PC-9 (cell line): ENCODE measurements at regions not wholly inside any gene's neighbourhood (a gene's known extent, or its start where the extent isn't known, plus 50 kb on each side); places are given as distances from the start of the nearest gene placed in this dataset.

Experiments
- BruUV-seq: library from RNA; stranded (reverse); fragments of 400-500 nt; replicated peaks from 2 replicates; lab custom pipeline; 2021; lab: Mats Ljungman, UMichigan
- CTCF ChIA-PET: fragments of 300-600 bp; sonication (Branson Sonifier 250); formaldehyde crosslinking; loops from one replicate; lab custom pipeline; 2022; ENCODE audit warnings: antibody characterized with exemption; lab: Charles Lee
- POLR2A ChIA-PET: fragments of 300-600 bp; sonication (Branson Sonifier 250); formaldehyde crosslinking; loops from one replicate; lab custom pipeline; 2022; ENCODE audit warnings: antibody characterized with exemption; ENCODE audit not compliant: unreplicated experiment; lab: Charles Lee
- DNase-seq, 2 experiments: peaks; one replicate each; pipeline versions ENCODE4 v3.0.0 to v3.0.0-alpha.2; 2015 to 2022; ENCODE audit warnings: mixed read lengths in 1 of 2
- H2AFZ ChIP-seq: fragments of 200-600 bp; sonication (generic); 2 replicates; pipeline ENCODE4 v1.8.1; 2017; ENCODE audit warnings: antibody characterized with exemption
- H3F3A ChIP-seq: fragments of 200-600 bp; sonication (generic); 2 replicates; pipeline ENCODE4 v1.8.1; 2017; ENCODE audit warnings: antibody characterized with exemption, mild to moderate bottlenecking, low read depth; ENCODE audit not compliant: insufficient read depth
- H3K27ac ChIP-seq: fragments of 200-600 bp; sonication (generic); 2 replicates; pipeline ENCODE4 v1.6.1; 2016; ENCODE audit warnings: mixed run types
- H3K27me3 ChIP-seq: fragments of 200-600 bp; sonication (generic); 2 replicates; pipeline ENCODE4 v1.6.1; 2016; ENCODE audit warnings: low read depth, mixed run types; ENCODE audit not compliant: insufficient read depth
- H3K36me3 ChIP-seq: fragments of 200-600 bp; sonication (generic); 2 replicates; pipeline ENCODE4 v1.6.1; 2016; ENCODE audit warnings: low read depth, mixed run types
- H3K4me1 ChIP-seq: fragments of 200-600 bp; sonication (generic); replicated peaks from 2 replicates; pipeline ENCODE4 v1.6.1; 2016; ENCODE audit warnings: mixed run types; ENCODE audit not compliant: insufficient read depth
- H3K4me2 ChIP-seq: fragments of 200-600 bp; sonication (generic); 2 replicates; pipeline ENCODE4 v1.6.1; 2017; ENCODE audit warnings: mixed run types
- H3K4me3 ChIP-seq: fragments of 200-600 bp; sonication (generic); 2 replicates; pipeline ENCODE4 v1.6.1; 2016; ENCODE audit warnings: mixed run types
- H3K79me2 ChIP-seq: fragments of 200-600 bp; sonication (generic); 2 replicates; pipeline ENCODE4 v1.6.1; 2017; ENCODE audit warnings: low read depth, mixed run types
- H3K9me2 ChIP-seq: fragments of 200-600 bp; sonication (generic); 2 replicates; pipeline ENCODE4 v1.8.1; 2017; ENCODE audit warnings: mild to moderate bottlenecking; ENCODE audit not compliant: insufficient read depth
- H3K9me3 ChIP-seq: fragments of 200-600 bp; sonication (generic); 2 replicates; pipeline ENCODE4 v1.8.1; 2016; ENCODE audit warnings: low read depth; ENCODE audit not compliant: insufficient read depth
- H4K20me1 ChIP-seq: fragments of 200-600 bp; sonication (generic); 2 replicates; pipeline ENCODE4 v1.8.1; 2017; ENCODE audit not compliant: insufficient read depth
- EZH2 ChIP-seq: fragments of 200-600 bp; sonication (generic); IDR thresholded peaks from 2 replicates; pipeline ENCODE4 v1.8.0; 2017; ENCODE audit warnings: antibody characterized with exemption, low read depth
- intact Hi-C: fragments of 100-400 bp; cut with micrococcal nuclease; formaldehyde crosslinking; loops from one replicate; pipeline ENCODE4 v1.10.0; 2022; ENCODE audit not compliant: unreplicated experiment
- TF ChIP-seq, protein P1 (sequence below): fragments of 200-600 bp; sonication (generic); conservative IDR thresholded peaks from 2 replicates; pipeline ENCODE4 v1.6.1; 2017; ENCODE audit warnings: mixed run types, antibody characterized with exemption, mild to moderate bottlenecking, moderate library complexity

DNA sequence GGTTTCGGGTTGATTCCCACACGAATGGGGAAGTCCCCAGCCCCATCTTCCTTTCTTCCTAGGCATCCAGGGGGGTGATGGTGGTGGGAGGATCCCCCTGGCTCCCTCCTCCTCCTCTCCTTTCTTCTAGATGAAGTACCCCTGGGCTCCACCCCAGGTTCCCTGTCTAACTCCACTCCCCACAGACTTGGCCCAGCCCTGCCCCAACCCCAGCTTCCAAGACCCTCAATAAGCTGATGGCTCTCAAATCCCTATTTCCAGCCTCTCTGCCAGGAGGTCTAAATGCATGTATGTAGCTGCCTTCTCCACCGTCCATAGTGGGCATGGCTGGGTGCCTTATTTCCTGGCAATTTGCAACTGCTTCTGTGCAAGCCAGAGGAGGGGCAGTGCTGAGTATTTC is 383.7 kb downstream of the BCL11B start:
- H4K20me1 ChIP-seq = no peaks in the 10 kb centered on the region
- TF ChIP-seq, protein P1, sequence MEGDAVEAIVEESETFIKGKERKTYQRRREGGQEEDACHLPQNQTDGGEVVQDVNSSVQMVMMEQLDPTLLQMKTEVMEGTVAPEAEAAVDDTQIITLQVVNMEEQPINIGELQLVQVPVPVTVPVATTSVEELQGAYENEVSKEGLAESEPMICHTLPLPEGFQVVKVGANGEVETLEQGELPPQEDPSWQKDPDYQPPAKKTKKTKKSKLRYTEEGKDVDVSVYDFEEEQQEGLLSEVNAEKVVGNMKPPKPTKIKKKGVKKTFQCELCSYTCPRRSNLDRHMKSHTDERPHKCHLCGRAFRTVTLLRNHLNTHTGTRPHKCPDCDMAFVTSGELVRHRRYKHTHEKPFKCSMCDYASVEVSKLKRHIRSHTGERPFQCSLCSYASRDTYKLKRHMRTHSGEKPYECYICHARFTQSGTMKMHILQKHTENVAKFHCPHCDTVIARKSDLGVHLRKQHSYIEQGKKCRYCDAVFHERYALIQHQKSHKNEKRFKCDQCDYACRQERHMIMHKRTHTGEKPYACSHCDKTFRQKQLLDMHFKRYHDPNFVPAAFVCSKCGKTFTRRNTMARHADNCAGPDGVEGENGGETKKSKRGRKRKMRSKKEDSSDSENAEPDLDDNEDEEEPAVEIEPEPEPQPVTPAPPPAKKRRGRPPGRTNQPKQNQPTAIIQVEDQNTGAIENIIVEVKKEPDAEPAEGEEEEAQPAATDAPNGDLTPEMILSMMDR = no peak
- no peak for TF ChIP-seq EZH2
- CTCF ChIA-PET = no interaction called here
- no peaks in the 10 kb centered on the region for H3K9me3 ChIP-seq
- H3K4me2 ChIP-seq = no peak overlapping the region
- no peaks in the 10 kb centered on the region for H3K9me2 ChIP-seq
- no TSS peak for BruUV-seq
- POLR2A ChIA-PET = no interaction called here
- no peak overlapping the region for H2AFZ ChIP-seq
- no peaks in the 10 kb centered on the region for H3K36me3 ChIP-seq
- H3K4me3 ChIP-seq = no peak overlapping the region
- peaks cover 27% of the 10 kb centered on the region; the same call in 1 of the 2 replicates for H3K27me3 ChIP-seq
- no peaks in the 10 kb centered on the region for H3K79me2 ChIP-seq
- no peak overlapping the region for H3K27ac ChIP-seq
- intact Hi-C loops = no loop called here
- H3K4me1 ChIP-seq = no peaks in the 10 kb centered on the region
- no peaks in the 10 kb centered on the region for H3F3A ChIP-seq
- DNase-seq = no peak

DNA sequence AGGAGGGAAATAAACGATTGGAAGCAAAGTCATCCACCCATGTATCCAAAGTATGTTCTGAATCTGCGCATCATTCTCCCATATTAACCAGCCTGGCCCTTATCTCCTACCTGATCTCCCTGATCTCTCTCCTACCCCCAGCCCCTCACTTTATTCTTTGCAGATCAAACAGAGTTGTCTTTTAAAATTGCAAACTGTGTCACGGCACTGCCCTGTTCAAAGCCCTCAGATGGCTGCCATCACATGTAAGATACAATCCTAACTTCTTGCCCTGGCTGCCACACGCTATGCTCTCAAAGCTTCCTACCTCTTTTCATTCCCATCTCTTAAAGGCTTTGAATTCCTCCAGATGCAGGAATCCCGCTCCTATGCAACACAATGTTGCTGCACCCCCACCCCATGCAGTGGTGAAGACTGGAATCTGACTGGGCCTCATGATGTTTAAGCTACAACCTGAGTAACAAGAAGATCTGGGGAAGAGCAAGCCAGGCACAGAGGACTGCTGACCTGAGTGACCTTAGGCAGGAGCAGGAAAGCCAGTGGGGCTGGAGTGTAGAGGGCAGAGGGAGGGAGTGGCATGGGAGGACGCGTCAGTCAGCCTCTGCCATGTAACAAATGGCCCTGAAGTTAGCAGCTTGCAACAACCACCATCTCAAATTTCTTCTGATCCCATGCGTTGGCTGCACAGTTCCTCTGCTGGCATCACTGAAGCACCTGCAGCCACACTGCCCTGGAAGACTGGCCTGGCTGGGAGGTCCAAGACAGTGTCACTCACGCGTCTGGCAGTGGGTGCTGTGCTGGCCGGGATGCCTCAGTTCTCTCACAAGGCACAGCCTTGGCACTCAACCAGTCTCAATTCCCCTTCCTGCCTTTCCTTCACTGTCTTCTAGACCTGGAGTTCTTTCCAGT is 382.8 kb downstream of the BCL11B start:
- Histone ChIP-seq H3F3A (no peaks in the 10 kb centered on the region), H2AFZ (no peak overlapping the region), H3K9me2 (no peaks in the 10 kb centered on the region), H3K79me2 (no peaks in the 10 kb centered on the region), H3K27me3 (peaks cover 27% of the 10 kb centered on the region; the same call in 1 of the 2 replicates), H4K20me1 (no peaks in the 10 kb centered on the region), H3K4me1 (no peaks in the 10 kb centered on the region), H3K4me2 (no peak overlapping the region), H3K9me3 (no peaks in the 10 kb centered on the region), H3K4me3 (no peak overlapping the region), H3K27ac (no peak overlapping the region), H3K36me3 (no peaks in the 10 kb centered on the region)
- no peak for TF ChIP-seq EZH2
- TF ChIP-seq, protein P1 = no peak
- BruUV-seq = no TSS peak
- intact Hi-C loops = no loop called here
- ChIA-PET CTCF (no interaction called here), POLR2A (no interaction called here)
- no peak for DNase-seq

DNA sequence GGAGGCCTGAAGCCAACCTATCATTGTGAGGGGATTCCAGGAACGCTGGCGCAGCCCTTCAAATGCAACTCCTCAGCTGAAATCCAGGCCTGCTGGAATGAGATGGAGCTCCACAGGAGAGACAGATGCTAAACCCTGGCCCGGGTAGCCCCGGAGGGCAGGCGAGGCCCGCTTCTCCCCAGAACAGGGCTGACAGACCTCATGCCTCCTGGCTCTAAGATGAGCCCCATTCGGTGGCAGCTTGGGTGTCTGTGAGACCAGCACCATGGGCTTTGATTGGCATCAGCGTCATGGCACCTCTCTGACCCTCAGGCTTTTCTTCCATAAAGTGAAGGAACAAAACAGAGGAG is 382.2 kb downstream of the BCL11B start:
- Histone ChIP-seq H3K4me1 (no peaks in the 10 kb centered on the region), H3K4me3 (no peak overlapping the region), H3K9me3 (no peaks in the 10 kb centered on the region), H4K20me1 (no peaks in the 10 kb centered on the region), H3K36me3 (no peaks in the 10 kb centered on the region), H3K79me2 (no peaks in the 10 kb centered on the region), H3K9me2 (no peaks in the 10 kb centered on the region), H3K27me3 (peaks cover 27% of the 10 kb centered on the region; the same call in 1 of the 2 replicates), H2AFZ (no peak overlapping the region), H3F3A (no peaks in the 10 kb centered on the region), H3K27ac (no peak overlapping the region), H3K4me2 (no peak overlapping the region)
- POLR2A ChIA-PET = no interaction called here
- CTCF ChIA-PET = no interaction called here
- no peak for DNase-seq
- TF ChIP-seq, protein P1 = no peak
- no peak for TF ChIP-seq EZH2
- BruUV-seq = no TSS peak
- intact Hi-C loops = no loop called here
